MM.1S (cell line): ENCODE measurements at regions not wholly inside any gene's neighbourhood (a gene's known extent, or its start where the extent isn't known, plus 50 kb on each side); places are given as distances from the start of the nearest gene placed in this dataset.

Source experiments
- DNase-seq: peaks from one replicate; pipeline ENCODE4 v3.0.0-alpha.2; 2015
- H2AFZ ChIP-seq: fragments of 300-600 bp; sonication (generic); 2 replicates; pipeline ENCODE4 v1.6.0; 2016; ENCODE audit warnings: antibody characterized with exemption, low read length
- H3F3A ChIP-seq: fragments of 300-600 bp; sonication (generic); 2 replicates; pipeline ENCODE4 v1.6.1; 2016; ENCODE audit warnings: mild to moderate bottlenecking, antibody characterized with exemption, low read length, moderate library complexity, mixed read lengths; ENCODE audit not compliant: insufficient read depth
- H3K27ac ChIP-seq: fragments of 300-600 bp; sonication (generic); 2 replicates; pipeline ENCODE4 v1.5.1; 2016; ENCODE audit warnings: mild to moderate bottlenecking, low read length
- H3K27me3 ChIP-seq: fragments of 300-600 bp; sonication (generic); replicated peaks from 2 replicates; pipeline ENCODE4 v1.6.0; 2016; ENCODE audit warnings: low read length; ENCODE audit not compliant: insufficient read depth
- H3K36me3 ChIP-seq: fragments of 300-600 bp; sonication (generic); replicated peaks from 2 replicates; pipeline ENCODE4 v1.6.1; 2016; ENCODE audit warnings: mild to moderate bottlenecking, low read length, mixed read lengths; ENCODE audit not compliant: insufficient read depth
- H3K4me1 ChIP-seq: fragments of 300-600 bp; sonication (generic); 2 replicates; pipeline ENCODE4 v1.6.1; 2016; ENCODE audit warnings: low read length, mixed read lengths
- H3K4me2 ChIP-seq: fragments of 300-600 bp; sonication (generic); 2 replicates; pipeline ENCODE4 v1.6.0; 2016; ENCODE audit warnings: low read depth, low read length
- H3K4me3 ChIP-seq: fragments of 300-600 bp; sonication (generic); 2 replicates; pipeline ENCODE4 v1.5.1; 2016; ENCODE audit warnings: low read length, mixed read lengths
- H3K79me2 ChIP-seq: fragments of 300-600 bp; sonication (generic); 2 replicates; pipeline ENCODE4 v1.6.1; 2016; ENCODE audit warnings: mixed run types, low read length, mixed read lengths
- H3K9ac ChIP-seq: fragments of 300-600 bp; sonication (generic); 2 replicates; pipeline ENCODE4 v1.6.1; 2016; ENCODE audit warnings: low read length, mixed read lengths
- H3K9me2 ChIP-seq: fragments of 300-600 bp; sonication (generic); replicated peaks from 2 replicates; pipeline ENCODE4 v1.6.1; 2016; ENCODE audit warnings: mild to moderate bottlenecking, low read length, mixed read lengths; ENCODE audit not compliant: insufficient read depth
- H3K9me3 ChIP-seq: fragments of 300-600 bp; sonication (generic); replicated peaks from 2 replicates; pipeline ENCODE4 v1.6.1; 2016; ENCODE audit warnings: mild to moderate bottlenecking, low read length, mixed read lengths; ENCODE audit not compliant: insufficient read depth
- H4K20me1 ChIP-seq: fragments of 300-600 bp; sonication (generic); 2 replicates; pipeline ENCODE4 v1.6.1; 2016; ENCODE audit warnings: mild to moderate bottlenecking, low read length, moderate library complexity, mixed read lengths; ENCODE audit not compliant: insufficient read depth
- EZH2 ChIP-seq: fragments of 300-600 bp; sonication (generic); optimal IDR thresholded peaks from 2 replicates; pipeline ENCODE3; 2017; ENCODE audit warnings: low read depth, mild to moderate bottlenecking, antibody characterized with exemption, low read length, mixed read lengths
- EZH2phosphoT487 ChIP-seq: fragments of 300-600 bp; sonication (generic); IDR thresholded peaks from 2 replicates; pipeline ENCODE4 v1.6.1; 2018; ENCODE audit warnings: antibody characterized with exemption, low read length
- TF ChIP-seq, protein P1 (sequence below): fragments of 300-600 bp; sonication (generic); IDR thresholded peaks from 2 replicates; pipeline ENCODE4 v1.5.1; 2016; ENCODE audit warnings: antibody characterized with exemption, low read length, mixed read lengths

DNA sequence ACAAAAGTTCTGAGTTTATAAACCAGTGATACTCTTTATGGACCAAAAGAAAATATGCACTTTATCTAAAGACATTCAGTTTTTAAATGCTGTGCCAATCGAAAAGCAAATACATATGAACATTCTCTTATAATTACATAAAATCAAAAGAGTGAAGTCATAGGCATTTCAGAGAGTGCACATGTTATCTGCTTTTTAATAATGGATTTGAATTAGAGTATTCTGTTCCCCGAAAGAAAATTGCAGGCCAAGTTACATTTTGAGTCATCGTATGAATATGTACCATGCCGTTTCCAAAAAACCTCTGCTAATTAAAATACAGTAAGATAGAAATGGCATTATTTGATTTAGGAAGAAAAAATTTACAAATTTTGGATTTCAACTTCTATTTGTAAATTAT is 565.7 kb downstream of the ZEB2 start:
- Histone ChIP-seq H3K4me3 (no peak overlapping the region), H3K79me2 (no peaks in the 10 kb centered on the region), H3K27me3 (no peaks in the 10 kb centered on the region), H3K9ac (no peak overlapping the region), H3K27ac (no peak overlapping the region), H3K9me2 (no peaks in the 10 kb centered on the region), H3F3A (no peaks in the 10 kb centered on the region), H4K20me1 (no peaks in the 10 kb centered on the region), H3K4me1 (no peaks in the 10 kb centered on the region), H3K4me2 (no peak overlapping the region), H3K9me3 (no peaks in the 10 kb centered on the region), H2AFZ (no peak overlapping the region), H3K36me3 (no peaks in the 10 kb centered on the region)
- DNase-seq: no peak
- TF ChIP-seq EZH2: no peak
- TF ChIP-seq, protein P1, sequence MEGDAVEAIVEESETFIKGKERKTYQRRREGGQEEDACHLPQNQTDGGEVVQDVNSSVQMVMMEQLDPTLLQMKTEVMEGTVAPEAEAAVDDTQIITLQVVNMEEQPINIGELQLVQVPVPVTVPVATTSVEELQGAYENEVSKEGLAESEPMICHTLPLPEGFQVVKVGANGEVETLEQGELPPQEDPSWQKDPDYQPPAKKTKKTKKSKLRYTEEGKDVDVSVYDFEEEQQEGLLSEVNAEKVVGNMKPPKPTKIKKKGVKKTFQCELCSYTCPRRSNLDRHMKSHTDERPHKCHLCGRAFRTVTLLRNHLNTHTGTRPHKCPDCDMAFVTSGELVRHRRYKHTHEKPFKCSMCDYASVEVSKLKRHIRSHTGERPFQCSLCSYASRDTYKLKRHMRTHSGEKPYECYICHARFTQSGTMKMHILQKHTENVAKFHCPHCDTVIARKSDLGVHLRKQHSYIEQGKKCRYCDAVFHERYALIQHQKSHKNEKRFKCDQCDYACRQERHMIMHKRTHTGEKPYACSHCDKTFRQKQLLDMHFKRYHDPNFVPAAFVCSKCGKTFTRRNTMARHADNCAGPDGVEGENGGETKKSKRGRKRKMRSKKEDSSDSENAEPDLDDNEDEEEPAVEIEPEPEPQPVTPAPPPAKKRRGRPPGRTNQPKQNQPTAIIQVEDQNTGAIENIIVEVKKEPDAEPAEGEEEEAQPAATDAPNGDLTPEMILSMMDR: no peak
- no peak for TF ChIP-seq EZH2phosphoT487

GRCh38 chr2:143953451-143954030 is 566.4 kb downstream of the ZEB2 start:
- Histone ChIP-seq H2AFZ (no peak overlapping the region), H3K27ac (no peak overlapping the region), H3K9me3 (no peaks in the 10 kb centered on the region), H4K20me1 (no peaks in the 10 kb centered on the region), H3K79me2 (no peaks in the 10 kb centered on the region), H3K36me3 (no peaks in the 10 kb centered on the region), H3K27me3 (no peaks in the 10 kb centered on the region), H3K4me3 (no peak overlapping the region), H3F3A (no peaks in the 10 kb centered on the region), H3K9me2 (no peaks in the 10 kb centered on the region), H3K4me2 (no peak overlapping the region), H3K4me1 (no peaks in the 10 kb centered on the region), H3K9ac (no peak overlapping the region)
- DNase-seq: no peak
- TF ChIP-seq EZH2 (no peak), EZH2phosphoT487 (no peak)
- TF ChIP-seq, protein P1: no peak

- H3K4me1 ChIP-seq: no peaks in the 10 kb centered on the region
- H3F3A ChIP-seq: no peaks in the 10 kb centered on the region
- no peak overlapping the region for H3K4me2 ChIP-seq
- no peaks in the 10 kb centered on the region for H3K9me3 ChIP-seq
- H4K20me1 ChIP-seq: no peaks in the 10 kb centered on the region
- no peaks in the 10 kb centered on the region for H3K9me2 ChIP-seq
- H2AFZ ChIP-seq: no peak overlapping the region
- TF ChIP-seq, protein P1: no peak
- no peak for TF ChIP-seq EZH2phosphoT487
- TF ChIP-seq EZH2: no peak
- no peaks in the 10 kb centered on the region for H3K27me3 ChIP-seq
- H3K36me3 ChIP-seq: no peaks in the 10 kb centered on the region
- H3K9ac ChIP-seq: no peak overlapping the region
- no peak overlapping the region for H3K27ac ChIP-seq
- DNase-seq: no peak
- no peak overlapping the region for H3K4me3 ChIP-seq
- no peaks in the 10 kb centered on the region for H3K79me2 ChIP-seq
Observed at GRCh38 chr2:143952536-143952935, 567.4 kb downstream of the ZEB2 start.
